C4-2B (cell line): ENCODE measurements at regions not wholly inside any gene's neighbourhood (a gene's known extent, or its start where the extent isn't known, plus 50 kb on each side); places are given as distances from the start of the nearest gene placed in this dataset.

Experiments used
- ZFX ChIP-seq: fragments of 450-650 bp; IDR thresholded peaks from 2 replicates; pipeline ENCODE4 v1.6.1; 2017
- TF ChIP-seq, protein P1 (sequence below): fragments of 450-650 bp; conservative IDR thresholded peaks from 2 replicates; pipeline ENCODE4 v1.5.1; 2017; ENCODE audit warnings: mild to moderate bottlenecking

DNA sequence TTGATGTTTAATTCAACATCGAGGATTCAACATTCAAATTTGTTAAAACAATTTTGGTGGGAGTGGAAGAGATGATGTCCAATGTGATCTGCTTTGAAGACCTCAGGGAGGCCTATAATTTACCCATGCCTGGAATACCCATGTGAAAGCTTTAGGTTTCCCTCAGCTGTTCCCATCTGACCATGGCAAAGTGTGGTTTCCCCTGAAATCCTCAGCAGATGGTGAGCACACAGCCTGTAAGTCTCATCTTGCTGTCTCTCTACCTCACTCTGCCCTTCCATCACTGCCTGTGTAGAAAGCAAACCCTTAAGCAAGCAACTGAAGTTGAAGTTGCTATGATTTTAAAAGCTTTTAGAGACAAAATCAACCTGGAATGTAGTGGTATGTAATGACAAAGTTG is 80.1 kb upstream of the ATF3 start:
- TF ChIP-seq, protein P1, sequence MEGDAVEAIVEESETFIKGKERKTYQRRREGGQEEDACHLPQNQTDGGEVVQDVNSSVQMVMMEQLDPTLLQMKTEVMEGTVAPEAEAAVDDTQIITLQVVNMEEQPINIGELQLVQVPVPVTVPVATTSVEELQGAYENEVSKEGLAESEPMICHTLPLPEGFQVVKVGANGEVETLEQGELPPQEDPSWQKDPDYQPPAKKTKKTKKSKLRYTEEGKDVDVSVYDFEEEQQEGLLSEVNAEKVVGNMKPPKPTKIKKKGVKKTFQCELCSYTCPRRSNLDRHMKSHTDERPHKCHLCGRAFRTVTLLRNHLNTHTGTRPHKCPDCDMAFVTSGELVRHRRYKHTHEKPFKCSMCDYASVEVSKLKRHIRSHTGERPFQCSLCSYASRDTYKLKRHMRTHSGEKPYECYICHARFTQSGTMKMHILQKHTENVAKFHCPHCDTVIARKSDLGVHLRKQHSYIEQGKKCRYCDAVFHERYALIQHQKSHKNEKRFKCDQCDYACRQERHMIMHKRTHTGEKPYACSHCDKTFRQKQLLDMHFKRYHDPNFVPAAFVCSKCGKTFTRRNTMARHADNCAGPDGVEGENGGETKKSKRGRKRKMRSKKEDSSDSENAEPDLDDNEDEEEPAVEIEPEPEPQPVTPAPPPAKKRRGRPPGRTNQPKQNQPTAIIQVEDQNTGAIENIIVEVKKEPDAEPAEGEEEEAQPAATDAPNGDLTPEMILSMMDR = no peak
- TF ChIP-seq ZFX = no peak
